ENCODE measurements at regions not wholly inside any gene's neighbourhood (a gene's known extent, or its start where the extent isn't known, plus 50 kb on each side); places are given as distances from the start of the nearest gene placed in this dataset.

GRCh38 chr4:110675426-110675825, 52.5 kb upstream of the PITX2 start:
- DNase-seq, result no peak

GRCh38 chr4:110676241-110676640, 53.4 kb upstream of the PITX2 start:
- DNase-seq, result no peak

GRCh38 chr4:110678517-110679227, 55.8 kb upstream of the PITX2 start:
- DNase-seq, result no peak

GRCh38 chr4:110680265-110680664, 57.4 kb upstream of the PITX2 start:
- DNase-seq, result no peak

- no peak for DNase-seq
Observed at GRCh38 chr4:110681381-110681780, 58.5 kb upstream of the PITX2 start.

- DNase-seq, result no peak
Observed at GRCh38 chr4:110682311-110682710, 59.4 kb upstream of the PITX2 start.

GRCh38 chr4:110683601-110684000, 60.7 kb upstream of the PITX2 start:
- DNase-seq, result no peak

GRCh38 chr4:110702326-110702725, 79.4 kb upstream of the PITX2 start:
- DNase-seq, result no peak

- DNase-seq, result no peak
Observed at GRCh38 chr4:110704748-110705439, 82.0 kb upstream of the PITX2 start.

- no peak for DNase-seq
Observed at GRCh38 chr4:110705440-110705782, 82.5 kb upstream of the PITX2 start.

- DNase-seq, result no peak
Observed at GRCh38 chr4:110710070-110710469, 87.2 kb upstream of the PITX2 start.

GRCh38 chr4:110712486-110712885, 89.6 kb upstream of the PITX2 start:
- no peak for DNase-seq

GRCh38 chr4:110730318-110730717, 107.4 kb upstream of the PITX2 start:
- no peak for DNase-seq

GRCh38 chr4:110733901-110734300, 111.0 kb upstream of the PITX2 start:
- DNase-seq, result no peak

GRCh38 chr4:110735686-110736085, 112.8 kb upstream of the PITX2 start:
- no peak for DNase-seq

GRCh38 chr4:110737931-110738330, 115.1 kb upstream of the PITX2 start:
- no peak for DNase-seq

- DNase-seq, result no peak
Observed at GRCh38 chr4:110742143-110742542, 119.3 kb upstream of the PITX2 start.

GRCh38 chr4:110748071-110748470, 125.2 kb upstream of the PITX2 start:
- no peak for DNase-seq

- no peak for DNase-seq
Observed at GRCh38 chr4:110751183-110751582, 128.3 kb upstream of the PITX2 start.

GRCh38 chr4:110751986-110752385, 129.1 kb upstream of the PITX2 start:
- no peak for DNase-seq

GRCh38 chr4:110753466-110753865, 130.6 kb upstream of the PITX2 start:
- no peak for DNase-seq

GRCh38 chr4:110754716-110755115, 131.8 kb upstream of the PITX2 start:
- DNase-seq, result no peak

GRCh38 chr4:110769578-110769977, 146.7 kb upstream of the PITX2 start:
- DNase-seq, result no peak

- no peak for DNase-seq
Observed at GRCh38 chr4:110770353-110770752, 147.5 kb upstream of the PITX2 start.

- no peak for DNase-seq
Observed at GRCh38 chr4:110778521-110778920, 155.6 kb upstream of the PITX2 start.
